IPS-NIHi7 (cell line): ENCODE measurements at regions not wholly inside any gene's neighbourhood (a gene's known extent, or its start where the extent isn't known, plus 50 kb on each side); places are given as distances from the start of the nearest gene placed in this dataset.

Source experiments
- DNase-seq: peaks from one replicate; pipeline ENCODE4 v3.0.0; 2012; ENCODE audit warnings: mixed read lengths; ENCODE audit errors: extremely low spot score

- no peak for DNase-seq
These were observed 475.0 kb downstream of the TUSC7 start for GRCh38 chr3:117184574-117184973.

- DNase-seq = no peak
These were observed 481.7 kb downstream of the TUSC7 start for GRCh38 chr3:117191245-117191644.

- no peak for DNase-seq
These were observed 483.3 kb downstream of the TUSC7 start for GRCh38 chr3:117192888-117193287.

- peak; percentile 17 for DNase-seq
These were observed 483.8 kb downstream of the TUSC7 start for GRCh38 chr3:117193390-117193789.

- DNase-seq = no peak
These were observed 485.5 kb downstream of the TUSC7 start for GRCh38 chr3:117195034-117195433.

GRCh38 chr3:117200962-117201361, 491.4 kb downstream of the TUSC7 start:
- no peak for DNase-seq

- no peak for DNase-seq
These were observed 492.6 kb downstream of the TUSC7 start for GRCh38 chr3:117201901-117202774.

DNA sequence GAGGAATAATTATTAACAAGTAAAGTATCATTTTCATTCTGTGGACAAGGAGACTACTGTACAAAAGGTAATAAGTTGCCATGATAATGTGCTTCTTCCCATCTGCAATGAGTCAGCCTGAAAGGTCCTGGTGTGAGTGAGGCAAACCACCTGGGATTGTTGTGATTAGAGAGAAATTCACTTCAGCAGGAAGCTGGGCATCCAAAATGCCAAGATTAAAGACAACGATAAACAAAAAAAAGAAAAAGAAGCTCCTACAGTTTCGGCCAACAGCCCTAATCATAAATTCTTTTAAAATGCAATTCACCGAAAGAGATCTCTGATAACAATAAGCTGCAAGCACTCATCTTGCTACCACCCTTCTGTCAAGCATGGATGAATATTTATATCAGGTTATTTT, 507.8 kb downstream of the TUSC7 start:
- no peak for DNase-seq

GRCh38 chr3:117217760-117218316, 508.3 kb downstream of the TUSC7 start:
- DNase-seq = no peak

GRCh38 chr3:117218641-117219048, 509.1 kb downstream of the TUSC7 start:
- DNase-seq = no peak

DNA sequence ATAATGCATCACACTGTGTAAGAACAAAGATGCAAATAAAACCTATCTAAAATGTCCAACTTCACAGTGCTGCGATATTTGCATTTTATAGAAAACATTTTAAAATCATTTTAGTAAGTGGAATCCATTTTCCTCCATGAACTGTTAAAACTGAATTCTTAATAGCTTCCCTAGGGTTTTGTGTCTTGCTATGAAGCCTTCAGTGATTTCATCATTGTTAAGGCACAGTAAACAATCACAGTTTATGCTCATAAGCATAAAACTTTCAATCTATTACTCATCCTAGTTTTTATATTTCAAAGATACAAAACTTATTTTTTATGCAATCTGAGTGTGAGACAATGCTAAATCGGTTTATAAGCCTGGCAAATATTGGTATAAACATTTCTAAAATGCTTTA, 509.7 kb downstream of the TUSC7 start:
- no peak for DNase-seq

DNA sequence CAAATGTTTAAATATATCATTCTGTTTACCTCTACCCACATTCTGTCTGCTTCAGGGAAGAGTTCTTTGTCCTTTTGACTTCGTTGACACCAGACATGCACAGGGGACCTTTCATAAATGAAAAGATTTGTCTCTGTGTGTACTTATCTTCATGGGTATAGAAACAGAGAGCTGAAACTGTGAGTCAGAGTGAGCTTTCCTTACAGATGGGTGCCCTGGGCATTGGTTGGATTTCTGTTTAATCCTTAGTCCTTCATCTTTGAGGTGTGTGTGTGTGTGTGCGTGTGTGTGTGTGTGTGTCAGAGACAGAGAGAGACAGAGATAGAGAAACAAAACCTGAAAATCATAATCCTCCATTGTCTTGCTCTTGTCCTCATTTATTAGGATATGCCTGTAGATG, 517.4 kb downstream of the TUSC7 start:
- DNase-seq = no peak

GRCh38 chr3:117228466-117228865, 518.9 kb downstream of the TUSC7 start:
- peak; percentile 10 for DNase-seq

- no peak for DNase-seq
These were observed 521.3 kb downstream of the TUSC7 start for GRCh38 chr3:117230924-117231323.

- no peak for DNase-seq
These were observed 524.8 kb downstream of the TUSC7 start for GRCh38 chr3:117234331-117234730.

GRCh38 chr3:117235304-117235703, 525.7 kb downstream of the TUSC7 start:
- DNase-seq = no peak

DNA sequence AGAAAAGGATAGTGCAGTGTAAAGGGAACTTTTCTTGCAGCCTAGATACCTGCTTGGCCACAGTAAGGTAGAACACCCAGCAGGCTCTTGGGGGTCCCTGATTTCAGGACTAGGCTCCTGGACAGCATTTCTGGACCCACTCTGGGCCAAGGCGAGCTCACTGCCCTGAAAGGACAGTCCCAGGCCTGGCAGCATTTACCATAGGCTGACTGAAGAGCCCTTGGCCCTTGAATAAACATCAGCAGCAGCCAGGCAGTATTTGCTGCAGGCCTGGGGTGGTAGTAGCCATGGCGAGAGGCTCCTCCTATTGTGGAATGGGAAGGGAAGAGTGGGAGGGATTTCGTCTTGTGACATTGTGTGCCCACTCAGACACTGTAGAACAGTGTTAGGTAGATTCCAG, 529.2 kb downstream of the TUSC7 start:
- DNase-seq = no peak

GRCh38 chr3:117243657-117244056, 534.1 kb downstream of the TUSC7 start:
- no peak for DNase-seq

- no peak for DNase-seq
These were observed 537.4 kb downstream of the TUSC7 start for GRCh38 chr3:117246771-117247555.

GRCh38 chr3:117248153-117248552, 538.6 kb downstream of the TUSC7 start:
- no peak for DNase-seq

DNA sequence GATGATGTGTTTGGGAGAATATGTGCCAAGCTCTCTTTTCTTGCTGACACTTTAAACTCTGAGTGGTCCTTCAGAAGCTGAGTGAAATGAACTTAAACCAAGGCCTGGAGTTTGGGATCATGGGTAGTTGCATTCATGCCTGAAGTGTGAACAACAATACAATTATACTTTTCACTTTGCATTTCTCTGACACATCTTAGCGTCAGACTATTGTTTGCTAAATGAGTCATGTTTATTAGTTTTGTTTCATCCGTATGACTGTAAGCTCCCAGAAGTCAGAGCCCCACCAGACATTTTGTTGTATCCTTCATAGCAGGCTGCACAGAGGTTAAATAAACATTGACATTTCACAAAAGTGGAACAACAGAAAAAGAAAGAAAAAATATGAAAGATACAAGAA, 542.6 kb downstream of the TUSC7 start:
- DNase-seq = no peak

GRCh38 chr3:117252651-117253050, 543.1 kb downstream of the TUSC7 start:
- DNase-seq = no peak

DNA sequence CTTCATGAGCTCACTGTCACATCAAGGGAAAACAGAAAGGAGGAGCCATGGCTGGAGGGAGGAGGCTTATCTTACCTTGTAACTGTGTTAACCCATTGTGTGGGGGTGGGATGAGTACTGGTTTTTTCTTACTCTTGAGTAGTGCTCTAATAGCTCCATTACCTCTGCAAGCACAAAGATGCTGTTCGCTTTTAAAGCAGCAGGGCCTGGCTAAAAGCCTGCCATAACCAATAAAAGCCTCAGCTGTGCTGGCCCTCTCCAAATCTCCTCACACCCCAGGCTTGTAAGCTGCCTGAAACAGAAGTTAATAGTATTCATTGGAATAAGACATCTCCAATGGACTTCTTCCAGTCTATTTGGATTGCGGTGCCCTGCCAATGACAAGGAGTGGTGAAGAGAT, 544.1 kb downstream of the TUSC7 start:
- no peak for DNase-seq
